ENCODE measurements at regions not wholly inside any gene's neighbourhood (a gene's known extent, or its start where the extent isn't known, plus 50 kb on each side); places are given as distances from the start of the nearest gene placed in this dataset.

GRCh38 chrX:147832707-147833348, 78.9 kb upstream of the FMR1 start:
- H3K18ac ChIP-seq (ENCODE audit: low read length), result no peak overlapping the region
- WGBS (ENCODE audit: extremely low coverage, insufficient coverage, low lambda C conversion rate), result no CpG with 5 or more reads among the region's 2 CpGs
- H3K4me2 ChIP-seq (ENCODE audit: low read length), result no peak overlapping the region

DNA sequence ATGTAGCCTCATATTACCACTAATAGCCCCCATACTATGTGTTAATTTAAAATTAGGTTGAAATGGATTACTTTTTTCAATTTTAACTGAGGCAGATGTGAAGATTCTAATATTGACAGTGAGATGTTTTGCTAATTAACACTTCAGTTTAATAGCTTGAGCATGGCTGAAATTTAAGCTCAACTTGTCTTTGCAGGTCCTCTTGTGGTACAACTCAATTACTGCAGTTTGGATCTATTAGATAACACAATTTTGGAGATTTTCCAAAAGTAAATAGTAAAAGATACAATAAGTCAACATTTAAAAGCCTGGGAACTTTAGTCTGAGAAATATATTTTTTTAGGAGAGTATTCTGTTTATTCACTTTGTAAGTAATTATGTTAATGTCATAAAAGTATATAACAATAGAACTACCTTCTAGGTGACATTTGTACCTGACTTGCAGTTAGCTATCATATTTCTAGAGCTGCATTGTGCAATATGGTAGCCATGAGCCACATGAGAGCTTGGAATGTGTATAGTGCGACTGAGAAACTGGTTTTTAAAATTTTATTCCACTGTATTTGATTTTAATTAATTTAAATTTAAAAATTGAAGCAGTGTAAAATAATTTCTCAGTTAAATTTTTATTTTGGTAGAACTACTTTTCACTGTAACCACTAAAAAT, 73.1 kb upstream of the FMR1 start:
- no peak overlapping the region for H3K4ac ChIP-seq (ENCODE audit: low read depth, low read length)
- H3K23ac ChIP-seq (ENCODE audit: low read length), result no peak overlapping the region
- H2BK15ac ChIP-seq (replicated peaks; ENCODE audit: low read depth), result no peak overlapping the region
- no CpG with 5 or more reads among the region's 1 CpG for WGBS (ENCODE audit: extremely low coverage, insufficient coverage, low lambda C conversion rate)
- H4K8ac ChIP-seq (ENCODE audit: low read depth, low read length), result no peak overlapping the region
- H2BK120ac ChIP-seq (ENCODE audit: low read depth, low read length), result no peak overlapping the region
- H3K79me2 ChIP-seq (ENCODE audit: control insufficient read depth, insufficient read depth, low read length), result no peaks in the 10 kb centered on the region
- no peaks in the 10 kb centered on the region for H3K27me3 ChIP-seq (ENCODE audit: insufficient read depth, low read length, poor library complexity)
- H2BK5ac ChIP-seq (ENCODE audit: low read length), result no peak overlapping the region
- no peak overlapping the region for H3K27ac ChIP-seq (ENCODE audit: low read depth, low read length)
- H3K4me3 ChIP-seq (ENCODE audit: low read length), result no peak overlapping the region
- peak; percentile 21 for DNase-seq
- no peaks in the 10 kb centered on the region for H3K4me1 ChIP-seq (ENCODE audit: control insufficient read depth, low read depth, low read length)
- no peak overlapping the region for H4K5ac ChIP-seq (ENCODE audit: low read length)
- H3K18ac ChIP-seq (ENCODE audit: low read length), result no peak overlapping the region
- H3K4me2 ChIP-seq (ENCODE audit: low read length), result no peak overlapping the region
- H3K79me1 ChIP-seq (ENCODE audit: low read length), result no peaks in the 10 kb centered on the region
- H2AK5ac ChIP-seq (ENCODE audit: low read length), result no peak overlapping the region
- H3K56ac ChIP-seq (ENCODE audit: low read length), result no peak overlapping the region
- no peak overlapping the region for H3K9ac ChIP-seq (ENCODE audit: low read length)
- no peaks in the 10 kb centered on the region for H3K36me3 ChIP-seq (ENCODE audit: control insufficient read depth, insufficient read depth, low read length)

More at GRCh38 chrX:147832707-147833348, 78.9 kb upstream of the FMR1 start:
- H2BK15ac ChIP-seq (replicated peaks; ENCODE audit: low read depth), result no peak overlapping the region
- no peak for DNase-seq
- no peak overlapping the region for H3K23ac ChIP-seq (ENCODE audit: low read length)
- no peak overlapping the region for H3K4me3 ChIP-seq (ENCODE audit: low read length)
- H3K4ac ChIP-seq (ENCODE audit: low read depth, low read length), result no peak overlapping the region
- no peaks in the 10 kb centered on the region for H3K79me1 ChIP-seq (ENCODE audit: low read length)
- H3K27me3 ChIP-seq (ENCODE audit: insufficient read depth, low read length, poor library complexity), result no peaks in the 10 kb centered on the region
- no peaks in the 10 kb centered on the region for H3K36me3 ChIP-seq (ENCODE audit: control insufficient read depth, insufficient read depth, low read length)
- H3K4me1 ChIP-seq (ENCODE audit: control insufficient read depth, low read depth, low read length), result no peaks in the 10 kb centered on the region
- H3K27ac ChIP-seq (ENCODE audit: low read depth, low read length), result no peak overlapping the region
- no peak overlapping the region for H2BK120ac ChIP-seq (ENCODE audit: low read depth, low read length)
- no peak overlapping the region for H3K56ac ChIP-seq (ENCODE audit: low read length)
- no peak overlapping the region for H4K5ac ChIP-seq (ENCODE audit: low read length)
- no peak overlapping the region for H3K9ac ChIP-seq (ENCODE audit: low read length)
- H3K79me2 ChIP-seq (ENCODE audit: control insufficient read depth, insufficient read depth, low read length), result no peaks in the 10 kb centered on the region
- no peak overlapping the region for H2AK5ac ChIP-seq (ENCODE audit: low read length)
- H2BK5ac ChIP-seq (ENCODE audit: low read length), result no peak overlapping the region
- H4K8ac ChIP-seq (ENCODE audit: low read depth, low read length), result no peak overlapping the region

DNA sequence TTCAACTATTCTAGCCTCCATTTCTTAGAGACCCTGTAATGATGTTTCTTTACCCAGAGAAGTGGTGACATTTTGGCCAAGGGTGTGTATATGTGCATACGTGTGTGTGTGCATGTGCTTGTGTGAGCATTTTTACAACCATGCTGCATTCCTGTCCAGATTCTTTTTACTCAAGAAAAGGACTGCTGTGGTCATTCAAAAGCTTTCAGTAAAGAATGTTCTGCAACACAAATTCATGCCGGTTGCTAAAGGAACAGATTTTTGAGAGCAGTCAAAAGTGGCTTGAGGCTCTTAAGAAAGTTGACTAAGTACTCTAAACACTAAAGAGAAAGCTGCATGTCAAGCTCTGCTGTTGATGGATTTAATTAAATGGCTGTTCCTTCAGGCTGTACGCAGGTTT, 65.0 kb upstream of the FMR1 start:
- no peak overlapping the region for H2BK15ac ChIP-seq (replicated peaks; ENCODE audit: low read depth)
- H3K79me1 ChIP-seq (ENCODE audit: low read length), result no peaks in the 10 kb centered on the region
- no peaks in the 10 kb centered on the region for H3K4me1 ChIP-seq (ENCODE audit: control insufficient read depth, low read depth, low read length)
- no peak overlapping the region for H2BK120ac ChIP-seq (ENCODE audit: low read depth, low read length)
- H3K18ac ChIP-seq (ENCODE audit: low read length), result no peak overlapping the region
- DNase-seq, result no peak
- H3K36me3 ChIP-seq (ENCODE audit: control insufficient read depth, insufficient read depth, low read length), result no peaks in the 10 kb centered on the region
- H3K79me2 ChIP-seq (ENCODE audit: control insufficient read depth, insufficient read depth, low read length), result no peaks in the 10 kb centered on the region
- H3K27ac ChIP-seq (ENCODE audit: low read depth, low read length), result no peak overlapping the region
- H3K27me3 ChIP-seq (ENCODE audit: insufficient read depth, low read length, poor library complexity), result no peaks in the 10 kb centered on the region
- H4K5ac ChIP-seq (ENCODE audit: low read length), result no peak overlapping the region
- no peak overlapping the region for H3K23ac ChIP-seq (ENCODE audit: low read length)
- H3K4ac ChIP-seq (ENCODE audit: low read depth, low read length), result no peak overlapping the region
- no peak overlapping the region for H3K56ac ChIP-seq (ENCODE audit: low read length)
- H4K8ac ChIP-seq (ENCODE audit: low read depth, low read length), result no peak overlapping the region
- H2BK5ac ChIP-seq (ENCODE audit: low read length), result no peak overlapping the region
- H2AK5ac ChIP-seq (ENCODE audit: low read length), result no peak overlapping the region
- H3K9ac ChIP-seq (ENCODE audit: low read length), result no peak overlapping the region
- H3K4me3 ChIP-seq (ENCODE audit: low read length), result no peak overlapping the region
- H3K4me2 ChIP-seq (ENCODE audit: low read length), result no peak overlapping the region
- WGBS (ENCODE audit: extremely low coverage, insufficient coverage, low lambda C conversion rate), result no CpG with 5 or more reads among the region's 3 CpGs

GRCh38 chrX:147847999-147848398, 63.7 kb upstream of the FMR1 start:
- Histone ChIP-seq H3K4me2 (ENCODE audit: low read length) (no peak overlapping the region), H3K36me3 (ENCODE audit: control insufficient read depth, insufficient read depth, low read length) (no peaks in the 10 kb centered on the region), H3K9ac (ENCODE audit: low read length) (no peak overlapping the region), H3K79me2 (ENCODE audit: control insufficient read depth, insufficient read depth, low read length) (no peaks in the 10 kb centered on the region), H2AK5ac (ENCODE audit: low read length) (no peak overlapping the region), H3K4ac (ENCODE audit: low read depth, low read length) (no peak overlapping the region), H3K18ac (ENCODE audit: low read length) (no peak overlapping the region), H4K8ac (ENCODE audit: low read depth, low read length) (no peak overlapping the region), H2BK120ac (ENCODE audit: low read depth, low read length) (no peak overlapping the region), H2BK15ac (replicated peaks; ENCODE audit: low read depth) (no peak overlapping the region), H3K79me1 (ENCODE audit: low read length) (no peaks in the 10 kb centered on the region), H4K5ac (ENCODE audit: low read length) (no peak overlapping the region), H3K4me1 (ENCODE audit: control insufficient read depth, low read depth, low read length) (no peaks in the 10 kb centered on the region), H3K56ac (ENCODE audit: low read length) (no peak overlapping the region), H3K23ac (ENCODE audit: low read length) (no peak overlapping the region), H3K27ac (ENCODE audit: low read depth, low read length) (no peak overlapping the region), H3K27me3 (ENCODE audit: insufficient read depth, low read length, poor library complexity) (no peaks in the 10 kb centered on the region), H3K4me3 (ENCODE audit: low read length) (no peak overlapping the region), H2BK5ac (ENCODE audit: low read length) (no peak overlapping the region)
- no peak for DNase-seq
- WGBS (ENCODE audit: extremely low coverage, insufficient coverage, low lambda C conversion rate), result no CpG with 5 or more reads among the region's 7 CpGs

DNA sequence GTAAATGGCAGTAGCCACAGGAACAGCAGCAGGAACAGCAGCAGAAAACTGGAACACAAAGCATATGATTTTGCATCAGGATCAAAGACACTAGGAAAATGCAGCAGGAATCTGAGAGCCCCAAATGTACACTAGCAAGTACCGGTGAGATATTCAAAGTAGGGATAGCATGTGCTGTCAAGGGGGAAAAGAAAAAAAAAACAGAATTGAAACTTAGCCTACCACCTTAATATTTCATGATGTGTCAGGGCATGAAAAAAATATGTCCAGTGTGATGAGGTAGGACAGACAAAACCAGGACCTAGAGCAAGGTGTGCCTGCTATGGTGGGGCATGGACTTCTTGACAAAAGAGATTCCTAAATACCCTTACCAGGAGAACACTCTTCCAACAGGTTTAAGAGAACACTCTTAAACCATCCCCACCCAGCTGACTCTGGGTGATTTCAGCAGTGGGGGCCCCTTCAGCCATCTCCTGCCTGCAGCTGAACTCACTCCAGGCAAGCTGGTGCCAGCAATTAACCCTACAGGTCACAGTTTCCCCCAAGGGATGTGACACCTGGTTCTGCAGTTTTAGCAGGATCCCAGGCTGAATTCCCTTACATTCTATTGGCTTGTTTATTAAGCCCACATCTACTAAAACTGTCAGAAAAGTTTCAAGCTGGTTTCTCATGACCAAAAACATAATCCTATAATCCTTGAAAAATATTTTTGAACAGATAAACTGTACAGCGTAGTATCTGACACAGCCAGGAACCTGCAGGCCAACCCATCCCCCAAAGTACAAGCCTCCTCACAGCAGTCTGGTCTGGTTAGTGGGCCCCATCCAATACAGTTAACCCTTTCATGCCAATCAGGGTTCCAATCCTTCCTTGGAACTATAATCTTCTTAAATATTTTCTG, 62.9 kb upstream of the FMR1 start:
- no peak overlapping the region for H3K4me3 ChIP-seq (ENCODE audit: low read length)
- H3K36me3 ChIP-seq (ENCODE audit: control insufficient read depth, insufficient read depth, low read length), result no peaks in the 10 kb centered on the region
- H3K23ac ChIP-seq (ENCODE audit: low read length), result no peak overlapping the region
- no peak overlapping the region for H2BK15ac ChIP-seq (replicated peaks; ENCODE audit: low read depth)
- H3K27ac ChIP-seq (ENCODE audit: low read depth, low read length), result no peak overlapping the region
- H3K56ac ChIP-seq (ENCODE audit: low read length), result no peak overlapping the region
- H3K4ac ChIP-seq (ENCODE audit: low read depth, low read length), result no peak overlapping the region
- H2AK5ac ChIP-seq (ENCODE audit: low read length), result no peak overlapping the region
- WGBS (ENCODE audit: extremely low coverage, insufficient coverage, low lambda C conversion rate), result no CpG with 5 or more reads among the region's 2 CpGs
- no peak overlapping the region for H3K4me2 ChIP-seq (ENCODE audit: low read length)
- no peak overlapping the region for H3K9ac ChIP-seq (ENCODE audit: low read length)
- no peaks in the 10 kb centered on the region for H3K27me3 ChIP-seq (ENCODE audit: insufficient read depth, low read length, poor library complexity)
- no peak overlapping the region for H4K5ac ChIP-seq (ENCODE audit: low read length)
- H3K79me1 ChIP-seq (ENCODE audit: low read length), result no peaks in the 10 kb centered on the region
- no peak overlapping the region for H3K18ac ChIP-seq (ENCODE audit: low read length)
- H2BK5ac ChIP-seq (ENCODE audit: low read length), result no peak overlapping the region
- H3K4me1 ChIP-seq (ENCODE audit: control insufficient read depth, low read depth, low read length), result no peaks in the 10 kb centered on the region
- peak; percentile 4 for DNase-seq
- no peak overlapping the region for H2BK120ac ChIP-seq (ENCODE audit: low read depth, low read length)
- H3K79me2 ChIP-seq (ENCODE audit: control insufficient read depth, insufficient read depth, low read length), result no peaks in the 10 kb centered on the region
- no peak overlapping the region for H4K8ac ChIP-seq (ENCODE audit: low read depth, low read length)

Data from mesendoderm (in vitro differentiated cells).